Fibroblast of peridontal ligament (primary cell): ENCODE measurements at regions not wholly inside any gene's neighbourhood (a gene's known extent, or its start where the extent isn't known, plus 50 kb on each side); places are given as distances from the start of the nearest gene placed in this dataset.

ENCODE experiments used
- DNase-seq: peaks from one replicate; pipeline ENCODE4 v3.0.0-alpha.2; 2010; ENCODE audit errors: extremely low read depth

DNA sequence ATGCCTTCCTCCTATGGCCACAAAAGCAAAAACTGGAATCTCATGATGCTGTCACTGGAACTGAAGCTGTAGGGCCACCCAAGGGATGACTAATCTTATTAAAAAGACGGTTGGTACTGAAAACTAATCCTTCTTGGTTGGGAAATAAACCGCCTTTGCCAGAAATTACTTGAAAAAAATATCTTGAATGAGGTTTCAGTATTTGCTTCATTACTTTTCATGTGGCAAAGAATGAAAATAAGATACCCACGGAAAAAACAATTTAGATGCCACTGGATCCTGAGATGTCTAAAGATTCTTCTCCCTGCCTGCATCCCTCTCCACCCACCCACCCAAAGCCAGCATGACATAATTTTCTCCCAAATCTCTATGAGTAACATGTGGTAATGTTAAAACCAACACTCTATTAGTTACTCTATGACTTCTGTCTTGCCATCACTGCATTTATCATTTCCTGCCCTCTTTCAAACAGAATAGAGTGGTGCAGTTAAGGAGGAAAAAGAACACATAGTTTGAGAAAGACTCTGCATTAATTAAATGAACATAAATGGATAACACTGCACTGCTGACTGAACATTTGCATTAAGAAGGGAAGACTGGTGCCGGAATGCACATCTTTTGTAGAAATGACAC, 111.8 kb upstream of the DPH6 start:
- DNase-seq: peak; percentile 73

DNA sequence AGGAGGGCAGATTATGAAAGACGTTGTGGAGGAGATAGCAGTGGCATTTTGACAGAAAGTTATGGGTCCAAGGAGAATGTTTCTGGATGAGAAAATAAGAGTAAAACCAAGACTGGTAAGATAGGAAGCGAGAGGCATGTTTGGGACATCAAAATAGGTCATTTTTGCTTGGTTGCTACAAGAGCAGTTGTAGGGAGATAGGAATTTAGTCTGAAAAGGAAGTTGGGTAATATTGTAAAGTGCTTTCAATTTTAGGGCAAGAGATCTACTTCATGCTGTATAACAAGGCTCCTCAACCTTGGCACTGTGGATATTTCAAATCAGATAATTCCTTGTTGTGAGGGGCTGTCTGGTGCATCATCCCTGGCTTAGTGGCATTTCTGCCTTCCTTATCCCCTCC, 118.0 kb upstream of the DPH6 start:
- DNase-seq: no peak

DNA sequence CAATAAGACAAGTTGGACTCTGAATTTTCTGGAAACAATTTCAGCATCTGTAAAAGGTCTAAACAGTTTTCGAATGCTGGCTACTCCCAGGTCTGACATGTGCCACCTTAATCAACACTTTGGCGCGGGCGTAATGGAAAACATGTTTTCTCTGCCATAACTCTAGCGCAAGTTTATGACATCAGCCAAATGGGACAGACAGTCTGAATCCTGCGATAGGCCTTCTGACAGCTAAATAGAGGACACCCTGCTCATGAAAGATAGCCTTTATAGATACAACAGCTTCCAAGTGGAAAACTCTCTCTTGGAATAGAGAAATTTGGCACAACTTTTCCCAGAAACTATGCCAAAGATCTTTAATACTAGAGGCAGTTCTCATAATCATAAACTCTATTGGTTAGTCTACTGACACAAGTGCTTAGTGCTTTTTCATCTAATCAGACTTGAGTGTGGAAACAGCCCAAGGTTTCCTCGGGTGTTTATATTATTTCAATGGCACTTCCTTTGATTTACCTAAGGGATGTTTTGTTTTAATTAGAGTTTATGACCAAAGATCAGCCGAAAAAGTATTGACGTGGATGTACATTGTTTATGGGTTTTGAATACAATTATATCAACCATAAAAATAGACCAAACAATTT, 120.1 kb upstream of the DPH6 start:
- DNase-seq: no peak

DNA sequence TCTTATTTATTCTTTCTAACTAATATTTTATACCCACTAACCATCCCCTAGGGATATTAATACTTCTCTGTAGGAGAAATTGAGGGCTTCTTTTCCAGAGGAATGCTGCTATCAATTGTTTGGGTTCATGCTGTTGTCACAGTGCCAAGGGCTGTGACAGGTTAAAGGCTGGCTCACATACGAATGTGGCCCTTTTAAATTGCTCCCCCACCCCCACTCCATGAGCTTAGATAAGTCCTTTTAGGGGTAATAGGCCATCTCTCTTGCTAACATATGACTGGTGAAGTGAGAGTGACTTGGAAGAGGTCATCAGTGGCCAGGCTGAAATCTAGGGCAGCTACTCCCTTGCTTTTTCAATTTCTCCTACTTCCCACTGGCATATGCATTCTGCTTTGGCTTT, 121.9 kb upstream of the DPH6 start:
- no peak for DNase-seq

DNA sequence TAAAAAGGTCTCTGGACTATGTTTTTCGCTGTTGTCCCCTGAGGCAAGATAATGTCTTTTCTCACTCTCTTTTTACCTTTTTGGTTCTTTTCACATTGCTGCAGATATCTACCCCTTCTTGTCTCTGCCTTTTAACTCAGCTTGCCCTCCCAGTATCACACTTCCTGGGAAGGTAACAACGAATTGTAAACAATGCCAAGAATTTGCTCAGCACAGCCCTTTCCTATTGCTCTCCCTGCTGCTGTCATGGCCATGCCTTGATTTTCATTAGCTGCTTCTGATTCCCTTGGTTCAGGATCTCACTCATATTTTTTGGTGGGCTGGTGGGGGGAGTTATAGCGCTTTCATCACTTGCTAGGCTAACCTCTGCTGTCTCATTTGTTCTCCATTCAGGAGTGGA, 123.1 kb upstream of the DPH6 start:
- DNase-seq: no peak

DNA sequence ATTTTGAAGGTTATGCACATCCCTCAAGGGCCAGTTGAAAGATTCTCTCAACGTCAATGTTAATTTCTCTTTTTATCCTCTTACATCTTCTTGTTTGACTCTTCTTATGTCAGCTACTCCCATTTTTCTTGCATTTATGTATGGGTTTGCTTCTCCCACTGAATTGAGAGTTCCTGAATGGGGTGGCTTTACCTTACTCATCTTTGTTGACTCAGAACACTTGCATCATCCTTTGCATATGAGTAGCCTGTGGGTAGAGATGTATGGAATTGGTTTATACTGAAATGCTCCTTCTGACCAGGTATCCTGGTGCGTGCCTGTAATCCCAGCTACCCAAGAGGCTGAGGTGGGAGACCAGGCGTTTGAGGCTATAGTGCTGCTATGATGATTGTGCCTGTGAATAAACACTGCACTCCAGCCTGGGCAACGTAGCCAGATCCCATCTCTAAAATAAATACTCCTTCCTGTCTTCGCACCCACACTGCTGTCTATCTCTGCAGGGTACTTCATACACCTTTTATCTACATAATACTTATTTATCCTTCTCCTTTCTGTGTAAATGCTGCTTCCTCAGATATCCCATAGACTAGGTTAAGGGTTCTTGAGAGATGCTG, 123.6 kb upstream of the DPH6 start:
- DNase-seq: no peak

DNA sequence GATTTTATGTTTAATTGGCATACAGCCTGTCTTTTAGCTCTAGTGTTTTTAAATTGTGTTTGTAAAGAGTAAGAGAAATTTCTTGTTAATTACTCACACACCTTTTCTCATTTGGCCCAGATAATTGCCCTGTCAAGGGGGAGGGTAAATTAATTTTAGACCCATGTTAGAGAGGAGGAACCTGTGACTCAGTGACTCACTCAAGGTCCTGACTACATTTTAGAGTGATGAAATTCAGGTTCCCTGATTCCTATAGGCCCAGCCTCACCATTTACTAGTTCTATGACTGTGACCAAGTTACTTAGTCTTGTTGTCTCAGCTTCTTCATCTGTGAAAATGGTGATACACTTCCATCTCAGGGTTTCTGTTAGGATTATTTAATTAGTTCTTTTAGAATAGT, 125.2 kb upstream of the DPH6 start:
- peak; percentile 6 for DNase-seq

DNA sequence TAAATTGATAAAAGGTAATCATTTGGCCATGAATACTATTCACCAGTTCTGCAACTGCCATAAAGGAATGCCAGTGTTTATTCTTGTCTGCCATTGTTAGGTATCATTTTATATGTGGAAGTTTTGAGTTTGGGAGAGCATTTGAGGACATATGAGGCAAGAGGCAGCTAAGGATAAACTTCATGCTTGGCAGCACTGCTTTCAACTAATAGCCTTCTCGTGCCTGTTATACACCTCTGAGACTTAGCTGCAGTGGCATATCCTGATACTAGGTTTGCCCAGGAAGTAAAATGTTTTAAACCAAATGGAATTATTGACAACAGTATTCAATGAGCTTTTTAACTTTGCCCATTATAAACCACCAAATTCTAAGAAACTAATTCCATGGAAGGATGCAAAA, 126.0 kb upstream of the DPH6 start:
- DNase-seq: no peak

DNA sequence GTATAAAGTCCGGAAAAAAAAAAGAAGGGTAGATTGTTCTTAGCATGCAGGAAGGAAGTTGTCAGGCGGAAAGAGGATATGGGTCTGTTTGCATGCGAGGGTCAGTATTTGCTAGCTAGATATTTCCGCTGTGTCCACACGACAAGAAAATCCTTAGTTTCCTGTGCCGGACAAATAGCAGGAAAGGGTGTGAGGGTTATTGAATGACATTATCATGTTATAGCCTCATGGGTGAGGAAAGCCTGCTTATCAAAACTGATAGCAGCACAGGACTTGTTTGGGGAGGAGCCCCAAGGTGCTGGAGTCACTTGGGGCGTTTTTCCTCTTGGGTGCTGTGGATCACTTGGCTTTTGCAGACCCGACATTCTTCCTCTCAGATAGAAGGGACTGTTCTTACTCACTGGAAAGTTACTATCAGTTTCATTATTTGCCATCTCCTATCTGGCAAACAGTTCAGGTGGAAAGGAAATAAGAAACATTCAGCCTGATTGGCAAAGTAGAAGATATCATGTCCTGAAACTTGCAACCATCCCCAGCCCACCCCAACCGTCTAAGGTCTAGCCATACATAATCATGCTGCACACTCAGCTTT, 127.2 kb upstream of the DPH6 start:
- no peak for DNase-seq

DNA sequence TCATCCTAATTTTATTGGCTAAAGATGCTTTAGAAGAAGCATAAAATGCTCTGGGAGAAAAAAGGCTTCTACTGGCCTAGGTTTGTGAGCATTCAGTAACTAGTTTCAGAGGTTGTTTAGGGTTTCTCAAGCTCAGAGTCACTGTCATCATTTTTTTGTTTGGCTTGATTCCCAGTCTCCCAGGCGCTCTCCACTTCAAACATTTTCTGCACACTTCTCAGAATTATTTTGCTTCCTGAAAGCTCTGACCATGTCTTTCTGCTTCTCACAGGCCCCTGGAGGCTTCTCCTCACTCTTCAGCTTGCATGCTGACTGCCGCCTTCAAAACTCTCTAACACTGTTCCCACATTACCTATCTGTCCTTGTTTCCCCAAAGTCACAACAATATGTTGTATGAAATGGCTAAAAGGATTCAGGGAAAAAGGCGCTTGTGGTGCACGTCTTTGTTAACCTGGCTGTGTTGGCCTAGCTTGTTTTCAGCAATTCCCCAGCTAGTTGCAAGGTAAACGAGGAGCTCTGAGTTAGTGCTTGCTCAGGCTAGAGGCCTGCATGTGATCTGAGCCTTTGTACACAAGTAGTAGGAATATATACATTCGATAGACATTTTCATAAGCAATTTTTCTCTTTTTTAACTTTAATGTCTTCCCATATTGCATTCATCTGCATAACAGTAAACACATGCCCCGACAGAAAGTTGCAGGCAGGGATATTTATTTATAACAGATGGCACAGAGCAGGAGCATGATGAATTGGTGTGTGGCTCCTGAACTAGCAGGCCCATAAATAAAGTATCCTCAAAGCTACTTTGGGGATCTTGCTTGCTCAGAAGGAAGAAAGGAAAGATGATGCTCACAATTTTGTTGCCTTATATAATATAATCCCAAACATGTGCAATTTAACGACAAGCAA, 129.2 kb upstream of the DPH6 start:
- peak; percentile 75 for DNase-seq

DNA sequence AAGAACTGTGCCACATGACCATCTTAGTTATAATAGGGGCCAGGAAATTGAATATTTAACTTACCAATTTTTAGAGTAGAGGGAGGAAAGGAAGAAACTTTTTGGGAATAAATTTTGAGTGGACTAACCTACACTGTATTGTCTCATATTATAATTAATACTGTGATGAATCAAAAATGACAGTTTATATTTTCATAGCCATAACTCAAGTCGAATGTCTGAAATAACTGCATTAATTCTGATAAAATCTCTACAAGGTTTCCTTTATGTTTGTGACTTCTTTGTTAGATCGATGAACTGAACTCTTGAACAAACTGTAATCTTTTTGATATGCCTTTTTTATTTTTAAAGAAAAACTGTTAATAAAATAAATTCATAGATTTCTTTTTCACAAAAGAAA, 132.8 kb upstream of the DPH6 start:
- DNase-seq: no peak

DNA sequence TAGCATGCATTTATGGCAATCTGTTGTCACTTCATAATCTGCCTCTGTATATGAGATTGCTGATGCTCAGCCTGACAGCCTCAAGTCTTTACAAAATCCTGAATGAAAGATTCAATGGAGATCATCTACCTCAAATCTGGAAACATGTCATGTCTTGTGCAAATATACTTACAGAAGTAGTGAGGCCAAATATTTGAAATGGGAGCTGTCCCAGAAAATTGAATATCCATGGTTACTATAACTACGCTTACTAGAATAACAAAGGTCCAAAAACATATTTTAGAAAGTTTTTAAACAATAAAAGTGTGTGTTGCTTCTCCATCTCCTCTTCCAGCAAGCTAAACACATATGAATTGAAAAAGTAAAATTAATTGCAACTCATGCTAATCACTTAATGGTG, 133.2 kb upstream of the DPH6 start:
- DNase-seq: no peak

DNA sequence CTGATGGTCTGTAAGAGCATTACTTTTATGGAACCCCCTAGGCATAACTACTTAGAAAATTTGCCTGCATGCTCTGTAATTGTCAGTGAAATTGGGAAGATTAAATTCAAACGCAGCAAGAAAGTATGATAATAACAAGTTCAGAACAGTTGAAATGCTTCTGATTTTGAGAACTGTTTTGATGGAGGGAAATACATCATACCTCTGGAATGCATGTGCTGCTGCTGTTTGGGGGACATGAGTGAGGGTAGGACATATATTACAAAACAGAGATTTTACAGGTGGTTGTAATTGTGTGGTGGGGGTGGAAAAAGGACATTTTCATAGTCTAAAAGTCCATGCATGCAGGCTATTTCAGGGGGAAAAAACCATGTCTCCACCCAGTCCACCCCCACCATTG, 135.0 kb upstream of the DPH6 start:
- peak; percentile 7 for DNase-seq

DNA sequence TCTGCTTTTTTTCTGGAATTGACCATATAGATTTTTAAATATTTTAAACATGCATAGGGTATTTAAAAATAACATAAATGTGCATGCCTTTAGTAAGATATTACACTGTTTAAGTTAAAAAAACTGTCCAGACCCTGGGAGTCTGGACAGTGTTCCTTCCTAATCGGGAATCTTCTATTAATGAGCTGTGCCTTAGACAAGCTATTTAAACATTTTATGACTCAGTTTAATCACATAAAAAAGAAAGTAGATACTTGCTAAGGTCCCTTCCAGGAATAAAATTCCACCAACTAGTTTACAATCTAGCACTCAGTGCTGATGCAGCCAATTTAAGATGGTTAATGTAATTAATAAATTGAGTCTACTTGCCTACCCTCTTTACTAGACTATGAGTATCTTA, 140.4 kb upstream of the DPH6 start:
- no peak for DNase-seq

DNA sequence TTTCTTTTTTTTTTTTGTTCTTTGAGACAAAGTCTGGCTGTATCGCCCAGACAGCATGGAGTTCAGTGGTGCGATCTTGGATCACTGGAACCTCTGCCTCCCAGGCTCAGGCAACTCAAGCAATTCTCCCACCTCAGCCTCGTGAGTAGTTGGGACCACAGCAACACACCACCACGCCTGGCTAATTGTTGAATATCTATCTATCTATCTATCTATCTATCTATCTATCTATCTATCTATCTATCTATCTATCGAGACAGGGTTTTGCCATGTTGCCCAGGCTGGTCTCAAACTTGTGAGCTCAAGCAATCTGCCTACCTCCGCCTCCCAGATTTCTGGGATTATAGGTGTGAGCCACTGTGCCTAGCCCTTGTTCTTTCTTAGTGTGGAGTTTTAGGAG, 143.3 kb upstream of the DPH6 start:
- DNase-seq: no peak

DNA sequence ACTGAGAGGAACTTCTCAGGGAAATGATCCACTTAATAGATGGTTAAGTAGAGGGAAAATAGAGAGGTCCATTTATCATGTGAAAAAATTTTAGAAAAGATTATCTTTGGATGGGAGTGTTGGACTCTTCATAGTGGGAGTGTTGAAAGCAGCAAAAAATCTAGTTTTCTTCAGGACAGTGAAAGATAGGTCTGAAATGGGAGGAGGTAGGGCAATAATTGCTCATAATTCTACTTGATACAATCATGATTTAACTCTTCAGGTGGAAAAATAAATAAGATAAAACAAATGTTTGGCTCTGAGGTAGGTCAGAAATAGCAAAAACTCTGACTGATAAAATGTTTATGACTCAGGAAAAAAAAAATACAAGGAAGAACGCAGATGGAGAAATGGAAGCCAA, 144.1 kb upstream of the DPH6 start:
- no peak for DNase-seq

DNA sequence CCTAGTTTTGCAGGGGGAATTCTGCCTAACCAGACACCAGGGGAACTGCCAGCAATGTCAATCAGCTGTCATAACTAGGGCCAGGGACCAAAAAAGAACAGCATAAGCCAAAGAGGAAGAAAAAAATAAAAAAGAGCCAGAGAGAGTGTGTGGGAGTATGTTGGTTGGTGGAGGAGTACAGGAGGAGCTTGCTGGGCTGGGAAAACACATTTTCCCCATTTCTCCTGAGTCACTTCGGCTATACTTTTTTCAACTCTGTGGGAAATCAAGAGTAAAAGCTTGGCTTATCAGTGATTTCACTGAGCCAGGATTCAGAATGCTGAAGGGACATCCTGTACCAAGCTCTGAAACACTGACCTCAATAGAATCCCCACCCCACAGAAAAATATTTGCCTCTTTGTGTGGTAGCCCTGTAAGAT, 144.7 kb upstream of the DPH6 start:
- DNase-seq: peak; percentile 54

DNA sequence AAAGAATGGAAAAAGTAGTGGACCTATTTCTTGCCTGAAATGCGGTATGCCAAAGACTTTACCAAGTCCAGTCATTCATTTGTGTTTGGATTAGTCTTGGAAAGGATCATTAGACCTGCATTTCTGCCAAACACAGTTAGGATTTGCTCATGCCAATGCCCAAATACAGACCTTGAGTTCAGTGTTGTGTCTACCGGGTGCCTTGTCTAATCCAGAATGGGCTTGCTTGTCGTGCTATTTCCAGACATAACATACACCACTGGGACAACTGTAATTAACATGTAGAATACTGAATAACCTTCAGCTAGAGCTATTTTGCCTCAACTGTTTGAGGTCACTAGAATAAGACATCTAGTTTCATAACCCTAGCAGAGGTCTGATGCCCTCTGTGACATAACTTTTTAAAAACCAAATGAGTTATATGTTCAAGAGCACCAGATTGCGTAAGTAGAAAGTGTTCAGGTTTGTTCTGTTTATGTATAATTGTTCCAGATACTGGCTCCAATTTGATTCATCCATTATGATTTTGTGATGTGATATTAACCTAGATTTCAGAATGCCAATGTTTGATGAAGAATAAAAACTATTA, 145.3 kb upstream of the DPH6 start:
- DNase-seq: no peak

DNA sequence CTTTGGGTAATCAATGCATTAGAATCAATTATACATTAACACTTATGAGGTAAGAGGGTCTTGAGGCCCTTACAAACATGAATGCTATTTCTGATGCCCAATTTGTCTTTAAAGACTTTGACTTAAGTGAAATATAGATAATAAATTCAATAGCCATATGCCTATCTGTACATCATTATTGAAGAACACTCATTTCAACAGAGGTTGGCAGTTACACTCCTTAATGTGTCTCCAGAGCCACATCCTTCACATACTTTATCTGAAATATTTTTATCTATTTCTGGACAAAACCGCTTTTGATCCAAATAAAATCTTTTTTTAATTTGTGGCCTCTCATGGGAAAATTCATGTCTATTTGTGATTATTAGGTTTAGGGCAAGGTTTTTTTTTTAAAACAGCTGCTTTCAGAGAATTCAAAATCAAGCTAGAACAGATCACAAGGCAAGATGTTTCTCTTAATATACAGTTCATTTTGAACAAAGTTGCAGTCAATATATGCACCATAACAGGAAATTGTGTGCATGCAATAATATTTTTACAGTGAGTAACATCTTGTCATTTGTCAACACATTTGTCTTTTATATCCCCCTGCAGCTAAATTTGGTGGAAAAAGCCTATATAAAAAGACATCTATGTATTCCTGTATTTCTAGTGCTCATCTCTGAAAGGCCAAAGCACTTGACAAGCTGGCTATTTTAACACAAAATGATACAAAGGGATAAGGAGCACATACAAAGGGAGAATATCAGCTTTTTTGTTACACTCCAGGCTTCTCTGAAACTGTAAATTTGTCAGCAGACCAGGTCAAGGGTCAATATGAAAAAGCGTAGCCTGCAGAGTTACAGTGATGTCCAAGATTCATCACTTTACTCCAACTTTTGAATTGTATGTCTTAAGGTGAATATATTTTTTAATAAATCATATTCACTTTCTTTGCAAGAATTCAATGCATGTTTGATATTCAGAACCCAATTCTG, 146.2 kb upstream of the DPH6 start:
- DNase-seq: no peak

DNA sequence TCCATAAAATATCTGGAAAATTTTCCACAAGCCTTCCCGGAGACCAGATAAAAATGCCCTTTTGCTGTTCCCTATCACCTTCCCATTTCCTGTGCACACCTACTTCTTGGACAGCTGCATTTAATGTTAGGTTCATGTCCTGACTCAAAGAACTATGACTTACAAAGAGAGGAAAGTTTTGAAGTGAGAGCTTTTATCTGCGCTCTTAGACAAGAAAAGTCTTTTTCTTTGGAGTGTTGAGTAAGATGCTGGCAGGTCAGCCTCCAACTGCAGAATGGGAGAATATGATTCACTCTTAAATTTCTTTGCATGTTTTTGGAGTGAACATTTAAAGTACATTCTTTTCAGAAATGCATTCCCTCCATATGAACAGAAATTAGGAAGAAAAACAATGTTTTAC, 147.3 kb upstream of the DPH6 start:
- DNase-seq: peak; percentile 35

DNA sequence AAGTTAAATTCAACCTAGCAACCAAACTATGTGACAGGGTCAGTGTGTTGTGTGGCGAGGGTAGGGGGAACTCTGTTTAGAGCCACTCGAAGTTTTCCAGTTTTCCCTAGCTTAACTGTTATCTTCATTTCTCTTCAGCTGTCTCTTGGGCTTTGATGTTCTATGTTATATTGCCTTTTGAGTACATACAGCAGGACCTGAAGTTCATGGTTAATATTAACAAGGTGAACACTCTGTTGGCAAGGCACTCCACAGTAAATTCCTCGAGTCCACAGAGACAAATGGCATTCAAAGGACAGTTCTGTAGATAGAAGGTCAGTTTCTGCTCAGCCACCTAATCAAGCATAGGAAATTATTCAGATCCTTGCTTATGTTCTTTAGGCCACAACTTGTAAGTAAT, 147.9 kb upstream of the DPH6 start:
- no peak for DNase-seq
